OCI-LY7 (cell line): ENCODE measurements at regions not wholly inside any gene's neighbourhood (a gene's known extent, or its start where the extent isn't known, plus 50 kb on each side); places are given as distances from the start of the nearest gene placed in this dataset.

ENCODE experiments used
- BruUV-seq: library from RNA; stranded (reverse); fragments of 400-500 nt; replicated peaks from 2 replicates; lab custom pipeline; 2021; lab: Mats Ljungman, UMichigan
- CTCF ChIA-PET: fragments of 300-600 bp; sonication (Branson Sonifier 250); formaldehyde crosslinking; loops from one replicate; lab custom pipeline; 2022; ENCODE audit warnings: antibody characterized with exemption; ENCODE audit not compliant: unreplicated experiment; lab: Charles Lee
- POLR2A ChIA-PET: fragments of 300-600 bp; sonication (Branson Sonifier 250); formaldehyde crosslinking; loops from one replicate; lab custom pipeline; 2022; ENCODE audit warnings: antibody characterized with exemption; lab: Charles Lee
- DNase-seq: peaks from one replicate; pipeline ENCODE4 v3.0.0-alpha.2; 2015; ENCODE audit warnings: low spot score
- H2AFZ ChIP-seq: fragments of 200-600 bp; sonication (generic), shearing (Covaris generic); 2 replicates; pipeline ENCODE4 v1.6.1; 2014; ENCODE audit warnings: mild to moderate bottlenecking, antibody characterized with exemption, low read length, moderate library complexity
- H3K27ac ChIP-seq: fragments of 200-600 bp; sonication (generic); 2 replicates; pipeline ENCODE4 v1.5.1; 2014; ENCODE audit warnings: mixed run types, low read depth, mild to moderate bottlenecking, moderate library complexity, low read length, inconsistent platforms; ENCODE audit not compliant: poor library complexity, severe bottlenecking
- H3K36me3 ChIP-seq: fragments of 200-600 bp; sonication (generic); 2 replicates; pipeline ENCODE4 v1.6.1; 2014; ENCODE audit warnings: mild to moderate bottlenecking, antibody characterized with exemption, low read length, moderate library complexity, mixed read lengths; ENCODE audit not compliant: insufficient read depth
- H3K4me1 ChIP-seq: fragments of 200-600 bp; sonication (generic); 2 replicates; pipeline ENCODE4 v1.5.1; 2014; ENCODE audit warnings: mild to moderate bottlenecking, low read length; ENCODE audit not compliant: insufficient read depth, poor library complexity, severe bottlenecking
- H3K4me2 ChIP-seq: fragments of 200-600 bp; sonication (generic); 2 replicates; pipeline ENCODE4 v1.6.1; 2014; ENCODE audit warnings: mild to moderate bottlenecking, low read length
- H3K4me3 ChIP-seq: fragments of 200-600 bp; sonication (generic); 2 replicates; pipeline ENCODE4 v1.5.1; 2014; ENCODE audit warnings: mild to moderate bottlenecking, low read depth, low read length; ENCODE audit not compliant: poor library complexity, severe bottlenecking
- H3K79me2 ChIP-seq: fragments of 200-600 bp; sonication (generic); 2 replicates; pipeline ENCODE4 v1.6.1; 2016; ENCODE audit warnings: low read depth, mild to moderate bottlenecking, low read length, moderate library complexity, mixed read lengths; ENCODE audit not compliant: insufficient read depth
- H3K9me2 ChIP-seq: fragments of 200-600 bp; sonication (generic); 2 replicates; pipeline ENCODE4 v1.6.1; 2016; ENCODE audit warnings: mild to moderate bottlenecking, low read length, mixed read lengths; ENCODE audit not compliant: insufficient read depth
- H3K9me3 ChIP-seq: fragments of 200-600 bp; sonication (generic); 2 replicates; pipeline ENCODE4 v1.6.1; 2014; ENCODE audit warnings: mild to moderate bottlenecking, mixed run types, low read length, mixed read lengths
- H4K20me1 ChIP-seq: fragments of 200-600 bp; sonication (generic); 2 replicates; pipeline ENCODE4 v1.6.1; 2014; ENCODE audit warnings: mild to moderate bottlenecking, antibody characterized with exemption, low read length, moderate library complexity, mixed read lengths; ENCODE audit not compliant: insufficient read depth
- EZH2phosphoT487 ChIP-seq: fragments of 200-600 bp; sonication (generic); IDR thresholded peaks from 2 replicates; pipeline ENCODE4 v1.6.1; 2018; ENCODE audit warnings: low read depth, borderline replicate concordance, mild to moderate bottlenecking, mixed run types, antibody characterized with exemption, low read length, moderate library complexity, mixed read lengths
- intact Hi-C: fragments of 100-400 bp; cut with micrococcal nuclease; formaldehyde crosslinking; loops from one replicate; pipeline ENCODE4 v1.10.0; 2022; ENCODE audit not compliant: unreplicated experiment
- TF ChIP-seq, protein P1 (sequence below): fragments of 200-600 bp; sonication (generic); conservative IDR thresholded peaks from 2 replicates; pipeline ENCODE4 v1.5.1; 2014; ENCODE audit warnings: mild to moderate bottlenecking, antibody characterized with exemption, low read length, moderate library complexity, mixed read lengths

DNA sequence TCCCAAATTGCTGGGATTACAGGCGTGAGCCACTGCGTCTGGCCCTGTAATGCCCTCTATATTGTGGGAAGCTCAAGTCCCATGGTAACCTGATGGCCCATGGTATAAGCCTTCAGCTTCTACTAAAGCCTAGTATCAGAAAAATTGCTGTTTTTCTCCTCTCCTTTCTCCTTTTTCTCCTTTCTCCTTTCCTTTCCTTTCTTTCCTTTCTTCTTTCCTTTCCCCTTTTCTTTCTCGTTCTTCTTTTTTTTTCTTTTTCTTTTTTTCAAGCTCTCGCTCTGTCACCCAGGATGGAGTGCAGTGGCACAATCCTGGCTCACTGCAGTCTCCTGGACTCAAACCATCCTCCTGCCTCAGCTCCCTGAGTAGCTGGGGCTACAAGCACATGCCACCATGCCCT, 740.7 kb downstream of the FAM133A start:
- no peak overlapping the region for H3K4me2 ChIP-seq

DNA sequence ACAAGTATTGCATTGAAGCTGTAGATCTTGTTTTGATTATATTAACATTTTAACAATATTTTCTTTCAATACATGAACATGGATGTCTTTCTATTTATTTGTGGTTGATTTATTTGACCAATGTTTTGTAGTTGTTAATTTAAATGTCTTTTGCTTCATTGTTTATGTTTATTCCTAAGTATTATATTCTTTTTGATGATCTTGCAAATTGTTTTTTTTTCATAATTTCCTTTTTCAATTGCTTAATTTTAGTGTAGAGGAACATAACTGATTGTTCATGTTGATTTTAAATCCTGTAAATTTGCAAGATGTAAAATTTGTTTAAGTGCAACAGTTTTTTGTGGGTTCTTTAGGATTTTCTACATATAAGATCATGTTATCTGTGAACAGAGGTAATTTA, 744.1 kb downstream of the FAM133A start:
- DNase-seq = no peak
- BruUV-seq = no TSS peak
- H3K79me2 ChIP-seq = no peaks in the 10 kb centered on the region
- no peaks in the 10 kb centered on the region for H3K36me3 ChIP-seq
- no peak overlapping the region for H3K4me2 ChIP-seq
- CTCF ChIA-PET = no interaction called here
- TF ChIP-seq EZH2phosphoT487 = no peak
- TF ChIP-seq, protein P1, sequence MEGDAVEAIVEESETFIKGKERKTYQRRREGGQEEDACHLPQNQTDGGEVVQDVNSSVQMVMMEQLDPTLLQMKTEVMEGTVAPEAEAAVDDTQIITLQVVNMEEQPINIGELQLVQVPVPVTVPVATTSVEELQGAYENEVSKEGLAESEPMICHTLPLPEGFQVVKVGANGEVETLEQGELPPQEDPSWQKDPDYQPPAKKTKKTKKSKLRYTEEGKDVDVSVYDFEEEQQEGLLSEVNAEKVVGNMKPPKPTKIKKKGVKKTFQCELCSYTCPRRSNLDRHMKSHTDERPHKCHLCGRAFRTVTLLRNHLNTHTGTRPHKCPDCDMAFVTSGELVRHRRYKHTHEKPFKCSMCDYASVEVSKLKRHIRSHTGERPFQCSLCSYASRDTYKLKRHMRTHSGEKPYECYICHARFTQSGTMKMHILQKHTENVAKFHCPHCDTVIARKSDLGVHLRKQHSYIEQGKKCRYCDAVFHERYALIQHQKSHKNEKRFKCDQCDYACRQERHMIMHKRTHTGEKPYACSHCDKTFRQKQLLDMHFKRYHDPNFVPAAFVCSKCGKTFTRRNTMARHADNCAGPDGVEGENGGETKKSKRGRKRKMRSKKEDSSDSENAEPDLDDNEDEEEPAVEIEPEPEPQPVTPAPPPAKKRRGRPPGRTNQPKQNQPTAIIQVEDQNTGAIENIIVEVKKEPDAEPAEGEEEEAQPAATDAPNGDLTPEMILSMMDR = no peak
- no peaks in the 10 kb centered on the region for H4K20me1 ChIP-seq
- H3K4me1 ChIP-seq = no peaks in the 10 kb centered on the region
- no peak overlapping the region for H3K27ac ChIP-seq
- H2AFZ ChIP-seq = no peak overlapping the region
- no peaks in the 10 kb centered on the region for H3K9me3 ChIP-seq
- no peak overlapping the region for H3K4me3 ChIP-seq
- intact Hi-C loops = no loop called here
- no peaks in the 10 kb centered on the region for H3K9me2 ChIP-seq
- POLR2A ChIA-PET = interaction anchor here (0.9 kb wide), 1 partner anchor 9 kb away, joined by 3 read pairs; no protein-coding TSS in a partner anchor

More for the DNA sequence above, 740.7 kb downstream of the FAM133A start:
- H3K4me3 ChIP-seq = no peak overlapping the region
- H3K9me3 ChIP-seq = no peaks in the 10 kb centered on the region
- H3K79me2 ChIP-seq = no peaks in the 10 kb centered on the region
- no TSS peak for BruUV-seq
- intact Hi-C loops = no loop called here
- POLR2A ChIA-PET = interaction anchor here (0.7 kb wide), 1 partner anchor 91 kb away, joined by 3 read pairs; no protein-coding TSS in a partner anchor
- H3K36me3 ChIP-seq = no peaks in the 10 kb centered on the region
- H3K4me1 ChIP-seq = no peaks in the 10 kb centered on the region
- DNase-seq = no peak
- H3K9me2 ChIP-seq = no peaks in the 10 kb centered on the region
- TF ChIP-seq, protein P1 = no peak
- no peak for TF ChIP-seq EZH2phosphoT487
- no peaks in the 10 kb centered on the region for H4K20me1 ChIP-seq
- no peak overlapping the region for H3K27ac ChIP-seq
- CTCF ChIA-PET = no interaction called here
- no peak overlapping the region for H2AFZ ChIP-seq

DNA sequence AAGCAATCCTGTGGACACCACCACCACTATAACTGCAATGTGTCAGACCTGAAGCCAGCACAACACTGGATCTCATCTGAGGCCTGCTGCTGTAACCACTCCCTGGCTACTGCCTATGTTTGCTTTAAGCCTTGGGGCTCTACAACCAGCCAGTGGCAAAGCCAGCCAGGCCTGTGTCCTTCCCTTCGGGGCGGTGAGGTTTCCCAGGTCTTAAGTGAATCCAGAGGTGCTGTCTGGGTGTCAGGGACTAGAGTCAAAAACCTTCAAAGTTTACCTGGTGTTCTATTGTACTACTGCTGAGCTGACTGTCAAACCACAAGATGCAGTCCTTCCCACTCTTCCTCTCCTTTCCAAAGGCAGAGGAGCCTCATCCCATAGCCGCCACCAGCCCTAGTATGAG, 750.5 kb downstream of the FAM133A start:
- Histone ChIP-seq H3K36me3 (no peaks in the 10 kb centered on the region), H3K4me3 (no peak overlapping the region), H4K20me1 (no peaks in the 10 kb centered on the region), H3K27ac (no peak overlapping the region), H2AFZ (no peak overlapping the region), H3K9me3 (no peaks in the 10 kb centered on the region), H3K4me1 (no peaks in the 10 kb centered on the region), H3K9me2 (no peaks in the 10 kb centered on the region), H3K79me2 (no peaks in the 10 kb centered on the region), H3K4me2 (no peak overlapping the region)
- BruUV-seq = no TSS peak
- no peak for DNase-seq
- POLR2A ChIA-PET = no interaction called here
- TF ChIP-seq, protein P1 = no peak
- TF ChIP-seq EZH2phosphoT487 = no peak
- intact Hi-C loops = no loop called here
- CTCF ChIA-PET = no interaction called here
